ENCODE measurements at regions not wholly inside any gene's neighbourhood (a gene's known extent, or its start where the extent isn't known, plus 50 kb on each side); places are given as distances from the start of the nearest gene placed in this dataset.

GRCh38 chr12:59164991-59165718 lies 244.9 kb upstream of the LRIG3 start:
- Histone ChIP-seq H3K4me3 (no peak overlapping the region), H3K9ac (no peak overlapping the region), H3K9me3 (no peaks in the 10 kb centered on the region), H3K4me2 (no peak overlapping the region), H3K4me1 (no peaks in the 10 kb centered on the region), H3K36me3 (no peaks in the 10 kb centered on the region), H4K20me1 (no peaks in the 10 kb centered on the region), H3K27ac (no peak overlapping the region), H3K27me3 (no peaks in the 10 kb centered on the region)
- TF ChIP-seq Cebpa-rat (IDR thresholded peaks at IDR 0.05): no peak

- Histone ChIP-seq H3K36me3 (no peaks in the 10 kb centered on the region), H3K9ac (no peak overlapping the region), H3K4me1 (no peaks in the 10 kb centered on the region), H3K9me3 (no peaks in the 10 kb centered on the region), H3K27me3 (no peaks in the 10 kb centered on the region), H3K4me2 (no peak overlapping the region), H3K27ac (no peak overlapping the region), H4K20me1 (no peaks in the 10 kb centered on the region), H3K4me3 (no peak overlapping the region)
- TF ChIP-seq Cebpa-rat (IDR thresholded peaks at IDR 0.05): no peak
These were observed 243.9 kb upstream of the LRIG3 start for GRCh38 chr12:59164226-59164625.

- no peak overlapping the region for H3K27ac ChIP-seq
- H3K4me1 ChIP-seq: no peaks in the 10 kb centered on the region
- no peaks in the 10 kb centered on the region for H3K36me3 ChIP-seq
- TF ChIP-seq Cebpa-rat (IDR thresholded peaks at IDR 0.05): no peak
- H3K27me3 ChIP-seq: no peaks in the 10 kb centered on the region
- H3K9ac ChIP-seq: no peak overlapping the region
- H3K9me3 ChIP-seq: no peaks in the 10 kb centered on the region
- H4K20me1 ChIP-seq: no peaks in the 10 kb centered on the region
- H3K4me3 ChIP-seq: no peak overlapping the region
- H3K4me2 ChIP-seq: no peak overlapping the region
These were observed 238.4 kb upstream of the LRIG3 start for GRCh38 chr12:59158681-59159080.

- Histone ChIP-seq H3K9me3 (no peaks in the 10 kb centered on the region), H3K4me3 (no peak overlapping the region), H3K9ac (no peak overlapping the region), H3K4me2 (no peak overlapping the region), H4K20me1 (no peaks in the 10 kb centered on the region), H3K27ac (no peak overlapping the region), H3K4me1 (no peaks in the 10 kb centered on the region), H3K36me3 (no peaks in the 10 kb centered on the region), H3K27me3 (no peaks in the 10 kb centered on the region)
- TF ChIP-seq Cebpa-rat (IDR thresholded peaks at IDR 0.05): no peak
These were observed 237.8 kb upstream of the LRIG3 start for GRCh38 chr12:59158066-59158465.

GRCh38 chr12:59155448-59155847 lies 235.1 kb upstream of the LRIG3 start:
- no peaks in the 10 kb centered on the region for H3K4me1 ChIP-seq
- no peak overlapping the region for H3K27ac ChIP-seq
- no peaks in the 10 kb centered on the region for H3K27me3 ChIP-seq
- H4K20me1 ChIP-seq: no peaks in the 10 kb centered on the region
- no peaks in the 10 kb centered on the region for H3K9me3 ChIP-seq
- no peak overlapping the region for H3K9ac ChIP-seq
- no peak for TF ChIP-seq Cebpa-rat (IDR thresholded peaks at IDR 0.05)
- H3K36me3 ChIP-seq: no peaks in the 10 kb centered on the region
- H3K4me2 ChIP-seq: no peak overlapping the region
- no peak overlapping the region for H3K4me3 ChIP-seq

GRCh38 chr12:59151243-59151642 lies 230.9 kb upstream of the LRIG3 start:
- no peak overlapping the region for H3K4me3 ChIP-seq
- H3K9ac ChIP-seq: no peak overlapping the region
- no peaks in the 10 kb centered on the region for H3K36me3 ChIP-seq
- no peaks in the 10 kb centered on the region for H3K4me1 ChIP-seq
- H3K27me3 ChIP-seq: no peaks in the 10 kb centered on the region
- no peak overlapping the region for H3K27ac ChIP-seq
- no peak for TF ChIP-seq Cebpa-rat (IDR thresholded peaks at IDR 0.05)
- H3K4me2 ChIP-seq: no peak overlapping the region
- H3K9me3 ChIP-seq: no peaks in the 10 kb centered on the region
- no peaks in the 10 kb centered on the region for H4K20me1 ChIP-seq

GRCh38 chr12:59149995-59150642 lies 229.8 kb upstream of the LRIG3 start:
- no peak overlapping the region for H3K9ac ChIP-seq
- no peaks in the 10 kb centered on the region for H4K20me1 ChIP-seq
- no peak overlapping the region for H3K4me2 ChIP-seq
- H3K4me1 ChIP-seq: no peaks in the 10 kb centered on the region
- no peaks in the 10 kb centered on the region for H3K9me3 ChIP-seq
- no peaks in the 10 kb centered on the region for H3K36me3 ChIP-seq
- no peak for TF ChIP-seq Cebpa-rat (IDR thresholded peaks at IDR 0.05)
- no peaks in the 10 kb centered on the region for H3K27me3 ChIP-seq
- no peak overlapping the region for H3K4me3 ChIP-seq
- no peak overlapping the region for H3K27ac ChIP-seq

- H3K9me3 ChIP-seq: no peaks in the 10 kb centered on the region
- no peaks in the 10 kb centered on the region for H3K36me3 ChIP-seq
- no peak overlapping the region for H3K4me2 ChIP-seq
- no peaks in the 10 kb centered on the region for H4K20me1 ChIP-seq
- TF ChIP-seq Cebpa-rat (IDR thresholded peaks at IDR 0.05): no peak
- H3K27me3 ChIP-seq: no peaks in the 10 kb centered on the region
- H3K27ac ChIP-seq: no peak overlapping the region
- no peak overlapping the region for H3K9ac ChIP-seq
- H3K4me1 ChIP-seq: no peaks in the 10 kb centered on the region
- H3K4me3 ChIP-seq: no peak overlapping the region
These were observed 227.5 kb upstream of the LRIG3 start for GRCh38 chr12:59147791-59148190.

- Histone ChIP-seq H4K20me1 (no peaks in the 10 kb centered on the region), H3K4me1 (no peaks in the 10 kb centered on the region), H3K4me2 (no peak overlapping the region), H3K27ac (no peak overlapping the region), H3K9ac (no peak overlapping the region), H3K4me3 (no peak overlapping the region), H3K27me3 (no peaks in the 10 kb centered on the region), H3K9me3 (no peaks in the 10 kb centered on the region), H3K36me3 (no peaks in the 10 kb centered on the region)
- no peak for TF ChIP-seq Cebpa-rat (IDR thresholded peaks at IDR 0.05)
These were observed 222.0 kb upstream of the LRIG3 start for GRCh38 chr12:59142183-59142790.

- Histone ChIP-seq H3K27ac (no peak overlapping the region), H3K36me3 (no peaks in the 10 kb centered on the region), H3K9me3 (no peaks in the 10 kb centered on the region), H3K9ac (no peak overlapping the region), H3K4me1 (no peaks in the 10 kb centered on the region), H4K20me1 (no peaks in the 10 kb centered on the region), H3K27me3 (no peaks in the 10 kb centered on the region), H3K4me3 (no peak overlapping the region), H3K4me2 (no peak overlapping the region)
- no peak for TF ChIP-seq Cebpa-rat (IDR thresholded peaks at IDR 0.05)
These were observed 214.4 kb upstream of the LRIG3 start for GRCh38 chr12:59134750-59135149.
